ENCODE measurements at regions not wholly inside any gene's neighbourhood (a gene's known extent, or its start where the extent isn't known, plus 50 kb on each side); places are given as distances from the start of the nearest gene placed in this dataset.

DNA sequence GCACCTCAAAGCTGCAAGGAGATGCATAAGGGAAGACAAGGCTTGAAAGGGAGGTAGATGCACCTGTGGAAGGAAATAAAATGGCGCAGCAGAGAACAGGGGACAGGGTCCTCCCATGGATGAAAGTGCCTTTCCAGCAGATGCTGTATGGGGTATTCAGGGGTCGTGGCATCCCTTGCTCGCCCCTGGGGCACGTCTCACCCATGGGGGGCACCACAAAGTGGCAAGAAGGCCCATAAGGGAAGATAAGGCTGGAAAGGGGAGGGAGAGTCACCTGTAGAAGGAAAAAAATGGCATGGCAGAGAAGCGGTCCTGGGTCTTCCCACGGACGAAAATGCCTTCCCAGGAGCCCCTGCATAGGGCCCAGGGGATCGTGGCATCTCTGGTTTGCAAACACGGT, 265.1 kb downstream of the ALG10 start:
- no peak overlapping the region for H2BK5ac ChIP-seq (ENCODE audit: insufficient read length, low read length)
- DNase-seq = peak; percentile 5
- H3K4ac ChIP-seq (ENCODE audit: low read depth, low read length) = no peak overlapping the region
- no peak overlapping the region for H2BK12ac ChIP-seq (ENCODE audit: insufficient read length, low read depth, low read length)
- peaks cover 87 to 90% of the 10 kb centered on the region in 2 experiments for H3K9me3 Mint-ChIP-seq
- no peak overlapping the region for H2AFZ ChIP-seq (ENCODE audit: low read length)
- WGBS (ENCODE audit: extremely low coverage, insufficient read length, low lambda C conversion rate) = no CpG with 5 or more reads among the region's 9 CpGs
- no peak overlapping the region for H2BK15ac ChIP-seq (ENCODE audit: low read depth, low read length)
- no peak overlapping the region for H3K4me3 Mint-ChIP-seq
- no peak overlapping the region for H3K4me2 ChIP-seq (ENCODE audit: insufficient read depth, insufficient read length, low read length)
- no peaks in the 10 kb centered on the region for H3K4me1 Mint-ChIP-seq
- no peak overlapping the region for H3T11ph ChIP-seq (ENCODE audit: low read length)
- no peak overlapping the region for H3K18ac ChIP-seq (ENCODE audit: insufficient read length, low read depth, low read length)
- H4K20me1 ChIP-seq (ENCODE audit: control insufficient read depth, insufficient read depth, insufficient read length) = no peaks in the 10 kb centered on the region
- H4K91ac ChIP-seq (ENCODE audit: insufficient read length, low read depth, low read length) = no peak overlapping the region
- no peak overlapping the region for H3K27ac Mint-ChIP-seq
- H3K79me2 ChIP-seq (ENCODE audit: insufficient read depth, low read length) = no peaks in the 10 kb centered on the region
- peaks cover 5 to 20% (median 12%) of the 10 kb centered on the region in 3 experiments for H3K36me3 Mint-ChIP-seq (ENCODE audit: insufficient read depth in 1 of 3, low read depth in 3 of 3)
- no peak for TF ChIP-seq CTCF (conservative IDR thresholded peaks at IDR 0.05)
- no peak overlapping the region for H2BK120ac ChIP-seq (ENCODE audit: low read depth, low read length, poor library complexity, severe bottlenecking)
- no peaks in the 10 kb centered on the region for H3K27me3 ChIP-seq (ENCODE audit: insufficient read depth, low read length)
- no peak overlapping the region for H3K9ac ChIP-seq (ENCODE audit: extremely low read depth, insufficient read length, low read length)
- H3K4me1 ChIP-seq (ENCODE audit: insufficient read depth, low read length) = no peaks in the 10 kb centered on the region
- no peak overlapping the region for H3K23ac ChIP-seq (ENCODE audit: insufficient read length, low read depth, low read length)
- no peaks in the 10 kb centered on the region for H3K23me2 ChIP-seq (ENCODE audit: insufficient read length, low read depth, low read length, poor library complexity, severe bottlenecking)
- H2BK20ac ChIP-seq (ENCODE audit: low read depth, low read length, poor library complexity, severe bottlenecking) = no peak overlapping the region
- no peak overlapping the region for H2AK5ac ChIP-seq (ENCODE audit: insufficient read length, low read length)
- H4K8ac ChIP-seq (replicated peaks; ENCODE audit: insufficient read length, low read depth, low read length) = no peak overlapping the region
- H3K27ac ChIP-seq (ENCODE audit: insufficient read length, low read depth, low read length) = no peak overlapping the region
- peaks cover 7% of the 10 kb centered on the region; the same call in 1 of the 2 replicates for H3K27me3 Mint-ChIP-seq (ENCODE audit: low read depth)
- H3K56ac ChIP-seq (ENCODE audit: insufficient read length, low read depth, low read length) = no peak overlapping the region
- H4K5ac ChIP-seq (ENCODE audit: insufficient read length, low read depth, low read length) = no peak overlapping the region
- H3K14ac ChIP-seq (ENCODE audit: insufficient read depth, low read length) = no peak overlapping the region
- H3K9me3 ChIP-seq (ENCODE audit: control insufficient read depth, low read depth, low read length) = peaks cover 68% of the 10 kb centered on the region
- H3K79me1 ChIP-seq (ENCODE audit: insufficient read depth, low read depth, low read length, poor library complexity, severe bottlenecking) = no peaks in the 10 kb centered on the region

Data from H9 (cell line).